Naive thymus-derived CD4-positive, alpha-beta T cell (primary cell): ENCODE measurements at regions not wholly inside any gene's neighbourhood (a gene's known extent, or its start where the extent isn't known, plus 50 kb on each side); places are given as distances from the start of the nearest gene placed in this dataset.

Source experiments
- ATAC-seq: fragments of 150-1000 bp; cut with Tn5 transposase; 2 replicates; pipeline ENCODE4 v1.10.0; 2021; ENCODE audit warnings: mild to moderate bottlenecking, moderate library complexity
- CTCF ChIA-PET: fragments of 350-600 bp; sonication (Branson Sonifier 250); formaldehyde crosslinking; loops from one replicate; lab custom pipeline; 2021; ENCODE audit warnings: antibody characterized with exemption; lab: Charles Lee
- POLR2A ChIA-PET: fragments of 350-600 bp; sonication (Branson Sonifier 250); formaldehyde crosslinking; loops from one replicate; lab custom pipeline; 2021; ENCODE audit warnings: antibody characterized with exemption, inconsistent platforms; lab: Charles Lee
- DNase-seq, 9 donors: peaks; one replicate each; pipeline versions ENCODE4 v3.0.0 to v3.0.0-alpha.2; 2020 to 2022; ENCODE audit warnings: mixed read lengths in 1 of 9
- H3K27ac ChIP-seq: one replicate; pipeline ENCODE4 v1.7.0; 2013; ENCODE audit warnings: mild to moderate bottlenecking, low read depth, low read length, moderate library complexity
- H3K27me3 ChIP-seq, 2 donors: one replicate each; pipeline ENCODE4 v1.7.0; 2013; ENCODE audit warnings: low read length in 2 of 2, mild to moderate bottlenecking in 2 of 2, moderate library complexity in 2 of 2; ENCODE audit not compliant: control insufficient read depth in 2 of 2, insufficient read depth in 2 of 2
- H3K36me3 ChIP-seq, 3 experiments: 1 replicate in 2 of 3; 2 replicates in 1 of 3; pipeline ENCODE4 v1.7.0; 2013; ENCODE audit warnings: low read length in 3 of 3, mild to moderate bottlenecking in 3 of 3, moderate library complexity in 1 of 3; ENCODE audit not compliant: insufficient read depth in 3 of 3, control insufficient read depth in 2 of 3
- H3K4me1 ChIP-seq, 2 donors: one replicate each; pipeline ENCODE4 v1.7.0; 2013; ENCODE audit warnings: low read length in 2 of 2, mild to moderate bottlenecking in 2 of 2, moderate library complexity in 1 of 2; ENCODE audit not compliant: control insufficient read depth in 2 of 2, insufficient read depth in 2 of 2
- H3K4me3 ChIP-seq: 2 replicates; pipeline ENCODE4 v1.7.0; 2013; ENCODE audit warnings: mild to moderate bottlenecking, low read length
- H3K9me3 ChIP-seq, 3 experiments: 1 replicate in 2 of 3; 2 replicates in 1 of 3; pipeline ENCODE4 v1.7.0; 2013; ENCODE audit warnings: low read length in 3 of 3; ENCODE audit not compliant: control insufficient read depth in 2 of 3
- H3K27ac Mint-ChIP-seq, 9 donors: one replicate each; pipeline ENCODE4 v1.8.0; 2020 to 2022; ENCODE audit warnings: mixed read lengths in 9 of 9, mild to moderate bottlenecking in 8 of 9, moderate library complexity in 5 of 9, inconsistent platforms in 2 of 9
- H3K27me3 Mint-ChIP-seq, 5 donors: one replicate each; pipeline ENCODE4 v1.8.0; 2021 to 2022; ENCODE audit warnings: mixed read lengths in 5 of 5, mild to moderate bottlenecking in 1 of 5
- H3K36me3 Mint-ChIP-seq, 5 donors: one replicate each; pipeline ENCODE4 v1.8.0; 2020 to 2022; ENCODE audit warnings: mixed read lengths in 5 of 5, mild to moderate bottlenecking in 3 of 5, inconsistent platforms in 1 of 5
- H3K4me1 Mint-ChIP-seq, 7 donors: one replicate each; pipeline ENCODE4 v1.8.0; 2020 to 2022; ENCODE audit warnings: mixed read lengths in 7 of 7, mild to moderate bottlenecking in 3 of 7, inconsistent platforms in 1 of 7
- H3K4me3 Mint-ChIP-seq, 10 donors: one replicate each; pipeline ENCODE4 v1.8.0; 2020 to 2022; ENCODE audit warnings: mild to moderate bottlenecking in 10 of 10, mixed read lengths in 10 of 10, moderate library complexity in 6 of 10, inconsistent platforms in 2 of 10
- H3K9me3 Mint-ChIP-seq, 11 donors: one replicate each; pipeline ENCODE4 v1.8.0; 2020 to 2022; ENCODE audit warnings: mixed read lengths in 11 of 11, mild to moderate bottlenecking in 4 of 11, inconsistent platforms in 1 of 11, moderate library complexity in 1 of 11
- intact Hi-C, 2 donors: fragments of 100-400 bp; cut with micrococcal nuclease; formaldehyde crosslinking; loops; one replicate each; pipeline ENCODE4 v1.15.1; 2023

DNA sequence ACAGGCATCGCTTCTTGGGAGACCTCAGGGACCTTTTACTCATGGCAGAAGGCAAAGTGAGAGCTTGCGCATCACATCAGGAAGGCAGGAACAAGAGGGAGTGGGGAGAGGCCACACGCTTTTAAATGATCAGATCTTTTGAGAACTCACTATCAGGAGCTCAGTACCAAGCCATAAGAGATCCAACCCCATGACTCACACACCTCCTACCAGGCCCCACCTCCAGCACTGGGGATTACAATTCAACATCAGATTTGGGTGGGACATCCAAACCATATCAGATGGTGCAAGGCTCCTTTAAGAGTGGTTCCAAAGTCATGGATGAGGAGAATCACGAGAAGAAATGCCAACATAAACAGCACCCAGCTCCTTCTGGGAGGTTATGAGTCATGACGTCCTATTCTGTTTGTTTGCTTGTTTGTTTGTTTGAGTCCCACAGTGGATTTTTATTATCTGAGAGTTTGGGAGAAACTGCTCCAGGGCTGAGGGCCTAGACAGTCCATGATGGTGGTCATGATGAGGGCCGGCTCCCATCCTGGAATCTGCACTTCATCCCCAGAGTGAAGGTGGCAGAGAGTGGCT, 453.5 kb downstream of the GADD45G start:
- no peak for DNase-seq
- CTCF ChIA-PET: interaction anchor here (1.0 kb wide), 1 partner anchor 11 kb away, joined by 3 read pairs; no protein-coding TSS in a partner anchor
- Mint-ChIP-seq H3K4me1 (no peaks in the 10 kb centered on the region), H3K36me3 (no peaks in the 10 kb centered on the region), H3K27me3 (peaks cover 0 to 31% (median 14%) of the 10 kb centered on the region in 5 donors), H3K27ac (no peak overlapping the region), H3K9me3 (peaks cover 0 to 8% (median 0%) of the 10 kb centered on the region in 11 donors), H3K4me3 (no peak overlapping the region)
- ATAC-seq: no peak
- no peaks in the 10 kb centered on the region for H3K9me3 ChIP-seq
- POLR2A ChIA-PET: no interaction called here
- no peak overlapping the region for H3K27ac ChIP-seq
- intact Hi-C loops: no loop called here
- H3K36me3 ChIP-seq: no peaks in the 10 kb centered on the region
- H3K4me3 ChIP-seq: no peak overlapping the region
- H3K27me3 ChIP-seq: no peaks in the 10 kb centered on the region
- no peaks in the 10 kb centered on the region for H3K4me1 ChIP-seq

- Mint-ChIP-seq H3K9me3 (peaks cover 0 to 6% (median 0%) of the 10 kb centered on the region in 11 donors), H3K36me3 (no peaks in the 10 kb centered on the region), H3K4me1 (no peaks in the 10 kb centered on the region), H3K27me3 (peaks cover 0 to 20% (median 9%) of the 10 kb centered on the region in 5 donors), H3K4me3 (no peak overlapping the region), H3K27ac (no peak overlapping the region)
- intact Hi-C loops: no loop called here
- POLR2A ChIA-PET: no interaction called here
- Histone ChIP-seq H3K4me3 (no peak overlapping the region), H3K27me3 (no peaks in the 10 kb centered on the region), H3K36me3 (no peaks in the 10 kb centered on the region), H3K27ac (no peak overlapping the region), H3K4me1 (no peaks in the 10 kb centered on the region), H3K9me3 (no peaks in the 10 kb centered on the region)
- CTCF ChIA-PET: no interaction called here
- ATAC-seq (no peak), DNase-seq (no peak)
Observed at GRCh38 chr9:90059436-90059835, 454.6 kb downstream of the GADD45G start.

- Histone ChIP-seq H3K27me3 (peaks cover 0 to 6% of the 10 kb centered on the region in 2 donors), H3K27ac (no peak overlapping the region), H3K9me3 (no peaks in the 10 kb centered on the region), H3K4me3 (no peak overlapping the region), H3K36me3 (no peaks in the 10 kb centered on the region), H3K4me1 (no peaks in the 10 kb centered on the region)
- intact Hi-C loops: no loop called here
- Mint-ChIP-seq H3K4me1 (no peaks in the 10 kb centered on the region), H3K9me3 (peaks cover 0 to 6% (median 0%) of the 10 kb centered on the region in 11 donors), H3K27ac (no peak overlapping the region), H3K4me3 (no peak overlapping the region), H3K36me3 (no peaks in the 10 kb centered on the region), H3K27me3 (peaks cover 0 to 12% (median 8%) of the 10 kb centered on the region in 5 donors)
- ChIA-PET CTCF (no interaction called here), POLR2A (no interaction called here)
- no peak for DNase-seq
- ATAC-seq: no peak
Observed at GRCh38 chr9:90060256-90060655, 455.4 kb downstream of the GADD45G start.

GRCh38 chr9:90061187-90061586, 456.4 kb downstream of the GADD45G start:
- no peak for ATAC-seq
- CTCF ChIA-PET: interaction anchor here (0.7 kb wide), 1 partner anchor 142 kb away, joined by 3 read pairs; no protein-coding TSS in a partner anchor

DNA sequence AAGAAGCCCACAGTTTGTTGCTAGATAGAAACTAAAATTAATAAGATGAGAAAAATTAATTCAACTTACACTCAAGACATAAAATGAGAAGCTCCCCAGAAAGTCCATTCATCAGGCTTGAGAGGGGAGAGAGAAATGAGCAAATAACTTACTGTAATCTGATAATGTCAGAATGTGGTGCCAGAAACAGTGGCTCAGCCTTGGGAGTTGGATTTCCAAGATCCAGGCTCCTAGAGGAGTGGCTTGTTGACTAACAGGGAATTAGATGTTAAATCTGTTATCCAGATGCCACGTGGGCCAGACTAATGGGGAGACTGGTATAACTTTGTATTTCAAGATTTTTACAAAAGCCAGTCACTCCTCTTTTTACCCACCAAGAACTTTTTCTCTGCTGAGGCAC, 458.2 kb downstream of the GADD45G start:
- ATAC-seq (no peak), DNase-seq (no peak)
- ChIA-PET POLR2A (no interaction called here), CTCF (no interaction called here)
- Mint-ChIP-seq H3K27me3 (peaks cover 0 to 17% (median 9%) of the 10 kb centered on the region in 5 donors), H3K27ac (no peak overlapping the region), H3K4me3 (no peak overlapping the region), H3K36me3 (no peaks in the 10 kb centered on the region), H3K4me1 (no peaks in the 10 kb centered on the region), H3K9me3 (no peaks in the 10 kb centered on the region)
- Histone ChIP-seq H3K4me1 (no peaks in the 10 kb centered on the region), H3K27ac (no peak overlapping the region), H3K27me3 (peaks cover 0 to 6% of the 10 kb centered on the region in 2 donors), H3K4me3 (no peak overlapping the region), H3K36me3 (no peaks in the 10 kb centered on the region), H3K9me3 (no peaks in the 10 kb centered on the region)
- intact Hi-C loops: no loop called here

More at GRCh38 chr9:90061187-90061586, 456.4 kb downstream of the GADD45G start:
- Histone ChIP-seq H3K9me3 (no peaks in the 10 kb centered on the region), H3K4me1 (no peaks in the 10 kb centered on the region), H3K27ac (no peak overlapping the region), H3K4me3 (no peak overlapping the region), H3K27me3 (peaks cover 0 to 6% of the 10 kb centered on the region in 2 donors), H3K36me3 (no peaks in the 10 kb centered on the region)
- DNase-seq: no peak
- no peaks in the 10 kb centered on the region for H3K36me3 Mint-ChIP-seq
- H3K27me3 Mint-ChIP-seq: peaks cover 0 to 8% (median 3%) of the 10 kb centered on the region in 5 donors
- H3K4me3 Mint-ChIP-seq: no peak overlapping the region
- peaks cover 0 to 2% (median 0%) of the 10 kb centered on the region in 11 donors for H3K9me3 Mint-ChIP-seq
- H3K27ac Mint-ChIP-seq: no peak overlapping the region
- no peaks in the 10 kb centered on the region for H3K4me1 Mint-ChIP-seq
- POLR2A ChIA-PET: interaction anchor here (1.1 kb wide), 1 partner anchor 317 kb away, joined by 7 read pairs; no protein-coding TSS in a partner anchor
- intact Hi-C loops: no loop called here

DNA sequence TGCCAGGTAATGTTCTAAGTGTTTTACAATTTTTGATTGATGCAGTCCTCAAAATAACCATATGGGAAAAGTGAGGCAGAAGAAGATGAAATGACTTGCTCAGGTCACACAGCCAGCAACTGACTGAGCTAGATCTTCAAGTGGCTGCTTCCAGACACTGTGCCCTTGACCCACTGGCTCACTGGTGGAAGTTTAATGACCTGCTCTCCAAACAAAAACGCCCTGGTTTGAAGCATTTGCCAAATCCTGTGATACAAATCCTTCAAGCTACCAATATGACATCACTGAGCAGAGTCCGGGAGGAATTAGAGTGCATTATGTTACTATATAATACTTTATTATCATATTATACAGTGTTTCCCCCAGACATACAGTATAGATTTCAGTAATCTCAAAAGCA, 459.4 kb downstream of the GADD45G start:
- ChIA-PET CTCF (no interaction called here), POLR2A (no interaction called here)
- H3K27ac ChIP-seq: no peak overlapping the region
- ATAC-seq: no peak
- no peak overlapping the region for H3K4me3 Mint-ChIP-seq
- H3K9me3 Mint-ChIP-seq: no peaks in the 10 kb centered on the region
- no peaks in the 10 kb centered on the region for H3K4me1 Mint-ChIP-seq
- H3K9me3 ChIP-seq: no peaks in the 10 kb centered on the region
- no peak overlapping the region for H3K4me3 ChIP-seq
- H3K27ac Mint-ChIP-seq: no peak overlapping the region
- no peak for DNase-seq
- no peaks in the 10 kb centered on the region for H3K36me3 ChIP-seq
- peaks cover 0 to 6% of the 10 kb centered on the region in 2 donors for H3K27me3 ChIP-seq
- no peaks in the 10 kb centered on the region for H3K36me3 Mint-ChIP-seq
- intact Hi-C loops: no loop called here
- no peaks in the 10 kb centered on the region for H3K4me1 ChIP-seq
- H3K27me3 Mint-ChIP-seq: peaks cover 0 to 30% (median 16%) of the 10 kb centered on the region in 5 donors

GRCh38 chr9:90064971-90065370, 460.2 kb downstream of the GADD45G start:
- DNase-seq (no peak), ATAC-seq (no peak)
- H3K4me1 ChIP-seq: no peaks in the 10 kb centered on the region
- H3K9me3 ChIP-seq: no peaks in the 10 kb centered on the region
- intact Hi-C loops: no loop called here
- POLR2A ChIA-PET: no interaction called here
- no peak overlapping the region for H3K27ac Mint-ChIP-seq
- H3K27ac ChIP-seq: no peak overlapping the region
- H3K27me3 ChIP-seq: peaks cover 0 to 6% of the 10 kb centered on the region in 2 donors
- no peak overlapping the region for H3K4me3 Mint-ChIP-seq
- no peaks in the 10 kb centered on the region for H3K36me3 ChIP-seq
- no peaks in the 10 kb centered on the region for H3K36me3 Mint-ChIP-seq
- H3K4me3 ChIP-seq: no peak overlapping the region
- CTCF ChIA-PET: interaction anchor here (1.1 kb wide), 1 partner anchor 112 kb away, joined by 5 read pairs; no protein-coding TSS in a partner anchor
- H3K27me3 Mint-ChIP-seq: peaks cover 0 to 34% (median 17%) of the 10 kb centered on the region in 5 donors
- H3K9me3 Mint-ChIP-seq: no peaks in the 10 kb centered on the region
- H3K4me1 Mint-ChIP-seq: no peaks in the 10 kb centered on the region
